Right renal cortex interstitium (tissue), 3 donors: ENCODE measurements at regions not wholly inside any gene's neighbourhood (a gene's known extent, or its start where the extent isn't known, plus 50 kb on each side); places are given as distances from the start of the nearest gene placed in this dataset.
"Not testable (repeated sequence)": the region's sequence is repeated elsewhere in the genome, so short reads cannot be mapped to it uniquely, and the experiment has no call there.

Experiments used
- DNase-seq, 3 donors: peaks; one replicate each; pipeline ENCODE4 v3.0.0-alpha.2; 2013; ENCODE audit warnings: low read depth in 3 of 3, low spot score in 2 of 3

- DNase-seq, result no peak
Measured at GRCh38 chr3:177789500-177789899, 592.2 kb upstream of the TBL1XR1 start.

- no peak for DNase-seq
Measured at GRCh38 chr3:177792311-177793030, 595.2 kb upstream of the TBL1XR1 start.

DNA sequence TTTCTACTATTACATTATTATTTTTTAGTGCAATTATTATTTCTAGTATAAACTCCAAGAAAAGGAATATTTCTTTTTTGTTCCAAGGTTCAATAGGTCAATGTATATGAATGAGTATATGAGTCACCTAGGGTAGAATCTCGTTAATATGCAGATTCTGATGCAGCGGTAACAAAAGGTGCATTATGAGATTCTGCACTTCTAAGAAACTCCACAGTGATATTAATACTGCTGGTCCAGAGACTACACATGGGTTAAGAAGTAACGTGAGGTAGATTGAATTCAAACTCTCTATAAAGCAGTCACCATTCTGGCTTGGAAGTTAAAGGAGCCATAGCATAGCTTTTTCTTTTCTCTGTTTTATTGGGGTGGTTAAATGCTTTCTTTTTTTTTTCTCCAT is 596.2 kb upstream of the TBL1XR1 start:
- DNase-seq, result no peak

DNA sequence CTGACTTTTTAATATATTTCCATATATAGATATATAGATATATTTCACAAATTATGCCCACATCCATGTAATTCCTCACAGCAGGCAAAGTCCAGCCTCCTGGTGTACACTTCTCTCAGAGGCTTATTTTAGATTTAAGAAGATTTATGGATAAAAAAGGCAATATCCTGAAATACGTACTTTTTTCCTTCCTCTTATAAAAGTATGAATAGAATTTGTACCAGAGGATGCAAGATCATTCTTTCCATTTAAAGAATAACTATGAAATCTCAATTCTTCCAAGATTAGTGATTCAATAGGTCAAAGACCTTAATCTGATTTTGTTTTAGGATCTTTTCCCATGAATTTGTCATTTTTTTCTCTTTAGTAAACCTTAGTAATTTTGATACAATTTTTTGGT is 597.9 kb upstream of the TBL1XR1 start:
- no peak for DNase-seq

DNA sequence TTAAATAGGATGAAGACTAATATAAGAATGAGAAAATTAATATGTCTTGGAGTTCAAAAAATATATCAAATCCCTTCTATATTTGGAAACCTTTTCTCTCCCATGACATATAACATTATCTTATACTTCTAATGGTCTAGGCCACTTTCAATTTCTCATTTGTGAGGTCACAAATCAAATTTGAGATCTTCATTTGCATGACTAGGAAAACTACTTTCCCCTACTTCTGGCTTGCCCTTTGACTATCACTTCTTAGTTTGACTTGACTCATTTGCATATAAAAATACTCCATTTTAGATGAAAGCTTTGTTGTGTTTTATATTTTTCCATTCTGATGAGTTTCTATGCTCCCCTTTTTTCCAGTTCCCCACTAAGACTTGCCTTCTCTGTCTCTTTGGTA is 598.6 kb upstream of the TBL1XR1 start:
- DNase-seq, result no peak

GRCh38 chr3:177800147-177800546 is 602.9 kb upstream of the TBL1XR1 start:
- DNase-seq, result not testable (repeated sequence)

DNA sequence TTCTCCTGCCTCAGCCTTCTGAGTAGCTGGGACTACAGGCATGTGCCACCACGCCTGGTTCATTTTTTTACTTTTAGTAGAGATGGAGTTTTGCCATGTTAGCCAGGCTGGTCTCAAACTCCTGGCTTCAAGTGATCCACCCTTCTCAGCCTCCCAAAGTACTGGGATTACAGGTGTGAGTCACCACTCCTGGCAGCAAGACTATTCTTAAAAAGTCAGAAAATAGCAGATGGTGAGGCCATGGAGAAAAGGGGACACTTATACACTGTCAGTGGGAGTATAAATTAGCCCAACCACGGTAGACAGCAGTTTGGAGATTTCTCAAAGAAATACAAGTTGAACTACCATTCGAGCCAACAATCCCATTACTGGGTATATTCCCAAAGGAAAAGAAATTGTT is 603.3 kb upstream of the TBL1XR1 start:
- DNase-seq, result no peak

GRCh38 chr3:177802151-177802900 is 605.0 kb upstream of the TBL1XR1 start:
- DNase-seq, result no peak

- no peak for DNase-seq
Measured at GRCh38 chr3:177803500-177803899, 606.2 kb upstream of the TBL1XR1 start.

GRCh38 chr3:177804032-177804431 is 606.8 kb upstream of the TBL1XR1 start:
- DNase-seq, result no peak

DNA sequence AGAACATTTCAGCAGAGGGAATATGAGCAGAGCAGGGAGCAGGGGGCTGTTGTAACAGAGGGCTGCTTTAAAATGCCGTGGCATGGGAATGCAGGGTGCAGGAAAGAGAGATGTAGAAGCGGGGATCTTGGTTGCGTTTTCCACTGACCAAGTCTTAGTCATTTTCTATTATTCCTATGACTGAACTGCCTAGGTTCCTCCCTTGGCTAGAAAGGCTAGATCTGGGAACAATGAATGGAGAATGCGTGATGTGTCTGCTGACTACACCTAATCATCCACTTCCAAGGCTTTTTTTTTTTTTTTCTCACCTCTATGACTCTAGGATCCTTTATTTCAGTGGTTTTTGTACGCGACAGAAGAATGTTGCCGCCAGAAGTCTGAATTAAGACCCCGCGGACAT is 607.4 kb upstream of the TBL1XR1 start:
- DNase-seq, result no peak

- DNase-seq, result no peak
Measured at GRCh38 chr3:177807150-177807875, 610.0 kb upstream of the TBL1XR1 start.

DNA sequence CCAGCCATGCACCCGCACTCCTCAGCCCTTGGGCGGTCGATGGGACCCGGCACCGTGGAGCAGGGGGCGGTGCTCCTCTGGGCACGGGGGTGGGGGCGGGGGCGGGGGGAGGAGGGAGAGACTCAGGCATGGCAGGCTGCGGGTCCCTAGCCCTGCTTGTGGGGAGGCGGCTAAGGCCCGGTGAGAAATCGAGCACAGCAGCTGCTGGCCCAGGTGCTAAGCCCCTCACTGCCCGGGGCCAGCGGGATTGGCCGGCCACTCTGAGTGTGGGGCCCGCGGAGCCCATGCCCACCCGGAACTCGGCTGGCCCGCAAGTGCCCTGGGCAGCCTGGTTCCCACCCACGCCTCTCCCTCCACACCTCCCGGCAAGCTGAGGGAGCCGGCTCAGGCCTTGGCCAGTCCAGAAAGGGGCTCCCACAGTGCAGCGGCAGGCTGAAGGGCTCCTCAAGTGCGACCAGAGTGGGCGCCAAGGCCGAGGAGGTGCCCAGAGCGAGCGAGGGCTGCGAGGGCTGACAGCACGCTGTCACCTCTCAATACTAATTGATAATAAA is 611.7 kb upstream of the TBL1XR1 start:
- not testable (repeated sequence) for DNase-seq

- no peak for DNase-seq
Measured at GRCh38 chr3:177810162-177810623, 612.9 kb upstream of the TBL1XR1 start.

DNA sequence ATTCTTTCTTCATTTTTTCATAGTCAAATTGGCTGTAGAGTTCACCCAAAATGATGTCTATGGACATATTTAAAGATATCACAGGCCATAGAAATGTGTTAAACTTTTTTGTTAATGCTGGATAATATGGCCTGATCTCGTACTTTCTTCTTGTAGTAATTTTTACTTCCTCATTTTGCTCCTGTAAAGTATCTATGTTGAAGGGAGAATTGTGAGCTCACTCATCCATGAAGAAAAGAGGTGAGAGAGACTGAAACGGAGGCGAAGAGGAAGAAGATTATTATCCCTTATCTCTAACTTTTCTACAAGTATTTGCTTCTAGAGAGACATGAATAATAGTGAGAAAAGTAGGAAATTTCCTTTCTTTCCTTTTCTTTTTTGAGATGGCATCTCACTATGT is 613.8 kb upstream of the TBL1XR1 start:
- DNase-seq, result no peak

DNA sequence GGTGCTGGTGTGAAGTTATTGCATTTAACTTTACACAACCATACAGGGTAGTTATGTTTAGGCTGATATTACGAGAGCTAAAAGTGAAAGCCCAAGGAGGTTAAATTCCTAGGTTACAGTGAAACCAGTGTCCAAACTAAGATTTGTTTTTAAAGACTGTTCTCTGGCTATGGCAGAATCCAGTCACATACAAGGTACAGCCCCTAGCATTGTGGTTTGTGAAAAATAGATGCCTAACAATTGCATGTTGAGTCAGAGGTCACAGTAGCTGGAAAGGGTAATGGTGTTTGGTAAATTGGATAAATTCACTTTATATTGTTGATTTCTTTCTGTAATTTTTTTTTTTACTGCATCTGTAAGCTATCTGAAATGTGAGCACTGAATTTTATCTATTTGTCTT is 614.6 kb upstream of the TBL1XR1 start:
- no peak for DNase-seq

- no peak for DNase-seq
Measured at GRCh38 chr3:177812492-177812891, 615.2 kb upstream of the TBL1XR1 start.

DNA sequence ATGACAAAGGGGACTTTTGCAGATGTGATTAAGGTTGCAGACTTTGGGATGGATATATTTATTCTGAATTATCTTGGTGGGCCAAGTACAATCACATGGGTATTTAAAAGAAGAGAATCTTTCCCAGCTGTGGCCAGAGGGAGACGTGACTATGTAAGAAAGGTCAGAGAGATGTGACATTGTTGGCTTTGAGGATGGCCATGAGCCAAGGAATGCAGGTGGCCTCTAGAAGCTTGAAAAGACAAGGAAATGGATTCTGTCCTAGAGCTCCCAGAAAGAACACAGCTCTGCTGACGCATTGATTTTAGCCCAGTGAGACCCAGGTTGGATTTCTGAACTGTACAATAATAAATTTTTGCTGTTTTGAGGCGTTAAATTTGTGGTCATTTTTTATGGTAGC is 616.0 kb upstream of the TBL1XR1 start:
- DNase-seq, result no peak

GRCh38 chr3:177816667-177817208 is 619.5 kb upstream of the TBL1XR1 start:
- DNase-seq, result no peak

- DNase-seq, result no peak
Measured at GRCh38 chr3:177817751-177818150, 620.5 kb upstream of the TBL1XR1 start.

DNA sequence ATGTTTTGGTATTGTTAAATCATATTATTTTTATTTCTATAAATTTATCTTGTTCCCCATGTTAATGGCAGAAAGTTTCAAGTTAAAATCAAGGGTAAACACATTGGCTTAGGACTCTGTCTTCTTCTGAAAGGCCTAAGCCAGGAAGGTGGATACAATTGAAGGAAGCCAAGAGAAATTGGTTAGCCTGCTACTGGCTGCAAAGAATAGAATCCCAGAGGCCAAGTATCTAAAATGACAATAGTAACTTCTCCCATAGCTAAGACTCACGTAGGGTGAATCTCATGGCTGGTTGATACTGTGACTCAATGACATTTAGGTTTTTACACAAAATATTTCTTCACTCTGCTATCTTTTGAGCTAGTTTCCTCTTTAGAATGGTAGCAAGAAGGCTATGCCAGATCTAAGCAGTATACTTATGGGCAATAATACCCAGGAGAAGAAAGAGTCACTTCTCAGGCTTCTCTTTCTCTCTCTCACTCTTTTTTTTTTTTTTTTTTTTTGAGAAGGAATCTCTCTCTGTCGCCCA is 621.5 kb upstream of the TBL1XR1 start:
- no peak for DNase-seq
